ENCODE measurements at regions not wholly inside any gene's neighbourhood (a gene's known extent, or its start where the extent isn't known, plus 50 kb on each side); places are given as distances from the start of the nearest gene placed in this dataset.

GRCh38 chrX:155767051-155767875 is 113.9 kb upstream of the VAMP7 start (continued):
- no peak for TF ChIP-seq ATF3 (IDR thresholded peaks at IDR 0.05)
- TF ChIP-seq FOXA1 (IDR thresholded peaks at IDR 0.05), result no peak

GRCh38 chrX:155766321-155766720 is 114.8 kb upstream of the VAMP7 start:
- H3K4me1 ChIP-seq (ENCODE audit: control insufficient read depth in 4 of 4, insufficient read depth in 4 of 4, low read length in 3 of 4), result no peaks in the 10 kb centered on the region
- no peak overlapping the region for H3K4me3 ChIP-seq (ENCODE audit: low read depth in 1 of 3, low read length in 3 of 3)
- no peak overlapping the region for H3K27ac ChIP-seq (ENCODE audit: low read depth in 1 of 2, low read length in 2 of 2)
- H3K9me3 ChIP-seq (ENCODE audit: control insufficient read depth in 4 of 4, low read length in 3 of 4), result no peaks in the 10 kb centered on the region
- H3K9ac ChIP-seq (ENCODE audit: low read depth in 1 of 2, low read length in 2 of 2), result no peak overlapping the region
- no peaks in the 10 kb centered on the region for H3K27me3 ChIP-seq (ENCODE audit: control insufficient read depth in 4 of 4, insufficient read depth in 4 of 4, low read length in 3 of 4)
- TF ChIP-seq TAF1 (conservative IDR thresholded peaks at IDR 0.05), result no peak
- TF ChIP-seq HNF4G (IDR thresholded peaks at IDR 0.05), result no peak
- TF ChIP-seq FOXA1 (IDR thresholded peaks at IDR 0.05), result no peak
- no peaks in the 10 kb centered on the region for H3K36me3 ChIP-seq (ENCODE audit: control insufficient read depth in 4 of 4, insufficient read depth in 3 of 4, low read depth in 1 of 4, low read length in 3 of 4)
- no peak for DNase-seq (ENCODE audit: low spot score)
- WGBS, result 54% methylated on average over 1 of the region's 1 CpG

DNA sequence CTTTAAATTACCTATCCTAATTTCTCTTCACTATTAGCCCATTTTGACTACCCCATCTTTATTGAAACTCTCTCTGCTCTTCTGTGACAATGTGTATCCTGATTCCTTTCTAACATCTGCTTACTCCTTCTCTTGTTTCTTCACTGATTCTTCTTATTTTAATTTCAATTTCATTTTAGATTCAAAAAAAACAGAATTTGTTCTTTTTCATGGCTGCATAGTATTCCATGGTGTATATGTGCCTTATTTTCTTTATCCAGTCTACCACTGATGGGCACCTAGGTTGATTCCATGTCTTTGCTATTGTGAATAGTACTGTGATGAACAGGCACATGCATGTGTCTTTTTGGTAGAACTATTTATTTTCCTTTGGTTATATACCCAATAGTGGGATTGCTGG is 120.0 kb upstream of the VAMP7 start:
- H3K4me1 ChIP-seq (ENCODE audit: control insufficient read depth in 4 of 4, insufficient read depth in 4 of 4, low read length in 3 of 4), result no peaks in the 10 kb centered on the region
- H3K36me3 ChIP-seq (ENCODE audit: control insufficient read depth in 4 of 4, insufficient read depth in 3 of 4, low read depth in 1 of 4, low read length in 3 of 4), result no peaks in the 10 kb centered on the region
- no peak for TF ChIP-seq GABPA (IDR thresholded peaks at IDR 0.05 in 1 of 2, conservative IDR thresholded peaks at IDR 0.05 in 1 of 2)
- TF ChIP-seq SP1 (IDR thresholded peaks at IDR 0.05), result no peak
- TF ChIP-seq EGR1 (IDR thresholded peaks at IDR 0.05; ENCODE audit: low read depth in 2 of 2), result no peak
- no peak for TF ChIP-seq HNF4A (conservative IDR thresholded peaks at IDR 0.05)
- no peak for TF ChIP-seq YY1 (IDR thresholded peaks at IDR 0.05)
- TF ChIP-seq, protein P1, sequence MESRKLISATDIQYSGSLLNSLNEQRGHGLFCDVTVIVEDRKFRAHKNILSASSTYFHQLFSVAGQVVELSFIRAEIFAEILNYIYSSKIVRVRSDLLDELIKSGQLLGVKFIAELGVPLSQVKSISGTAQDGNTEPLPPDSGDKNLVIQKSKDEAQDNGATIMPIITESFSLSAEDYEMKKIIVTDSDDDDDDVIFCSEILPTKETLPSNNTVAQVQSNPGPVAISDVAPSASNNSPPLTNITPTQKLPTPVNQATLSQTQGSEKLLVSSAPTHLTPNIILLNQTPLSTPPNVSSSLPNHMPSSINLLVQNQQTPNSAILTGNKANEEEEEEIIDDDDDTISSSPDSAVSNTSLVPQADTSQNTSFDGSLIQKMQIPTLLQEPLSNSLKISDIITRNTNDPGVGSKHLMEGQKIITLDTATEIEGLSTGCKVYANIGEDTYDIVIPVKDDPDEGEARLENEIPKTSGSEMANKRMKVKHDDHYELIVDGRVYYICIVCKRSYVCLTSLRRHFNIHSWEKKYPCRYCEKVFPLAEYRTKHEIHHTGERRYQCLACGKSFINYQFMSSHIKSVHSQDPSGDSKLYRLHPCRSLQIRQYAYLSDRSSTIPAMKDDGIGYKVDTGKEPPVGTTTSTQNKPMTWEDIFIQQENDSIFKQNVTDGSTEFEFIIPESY (IDR thresholded peaks at IDR 0.05), result no peak
- no peak for TF ChIP-seq FOXA2 (IDR thresholded peaks at IDR 0.05)
- TF ChIP-seq, protein P2, sequence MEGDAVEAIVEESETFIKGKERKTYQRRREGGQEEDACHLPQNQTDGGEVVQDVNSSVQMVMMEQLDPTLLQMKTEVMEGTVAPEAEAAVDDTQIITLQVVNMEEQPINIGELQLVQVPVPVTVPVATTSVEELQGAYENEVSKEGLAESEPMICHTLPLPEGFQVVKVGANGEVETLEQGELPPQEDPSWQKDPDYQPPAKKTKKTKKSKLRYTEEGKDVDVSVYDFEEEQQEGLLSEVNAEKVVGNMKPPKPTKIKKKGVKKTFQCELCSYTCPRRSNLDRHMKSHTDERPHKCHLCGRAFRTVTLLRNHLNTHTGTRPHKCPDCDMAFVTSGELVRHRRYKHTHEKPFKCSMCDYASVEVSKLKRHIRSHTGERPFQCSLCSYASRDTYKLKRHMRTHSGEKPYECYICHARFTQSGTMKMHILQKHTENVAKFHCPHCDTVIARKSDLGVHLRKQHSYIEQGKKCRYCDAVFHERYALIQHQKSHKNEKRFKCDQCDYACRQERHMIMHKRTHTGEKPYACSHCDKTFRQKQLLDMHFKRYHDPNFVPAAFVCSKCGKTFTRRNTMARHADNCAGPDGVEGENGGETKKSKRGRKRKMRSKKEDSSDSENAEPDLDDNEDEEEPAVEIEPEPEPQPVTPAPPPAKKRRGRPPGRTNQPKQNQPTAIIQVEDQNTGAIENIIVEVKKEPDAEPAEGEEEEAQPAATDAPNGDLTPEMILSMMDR (IDR thresholded peaks at IDR 0.05; ENCODE audit: low read depth, low read length, missing input control), result no peak
- no peak for TF ChIP-seq TAF1 (conservative IDR thresholded peaks at IDR 0.05)
- TF ChIP-seq ATF3 (IDR thresholded peaks at IDR 0.05), result no peak
- TF ChIP-seq, protein P3, sequence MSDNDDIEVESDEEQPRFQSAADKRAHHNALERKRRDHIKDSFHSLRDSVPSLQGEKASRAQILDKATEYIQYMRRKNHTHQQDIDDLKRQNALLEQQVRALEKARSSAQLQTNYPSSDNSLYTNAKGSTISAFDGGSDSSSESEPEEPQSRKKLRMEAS (IDR thresholded peaks at IDR 0.05), result no peak
- TF ChIP-seq RXRA (IDR thresholded peaks at IDR 0.05), result no peak
- H3K9me3 ChIP-seq (ENCODE audit: control insufficient read depth in 4 of 4, low read length in 3 of 4), result no peaks in the 10 kb centered on the region
- H3K9ac ChIP-seq (ENCODE audit: low read depth in 1 of 2, low read length in 2 of 2), result no peak overlapping the region
- no peak for DNase-seq (ENCODE audit: low spot score)
- no peak overlapping the region for H3K27ac ChIP-seq (ENCODE audit: low read depth in 1 of 2, low read length in 2 of 2)
- no peaks in the 10 kb centered on the region for H3K27me3 ChIP-seq (ENCODE audit: control insufficient read depth in 4 of 4, insufficient read depth in 4 of 4, low read length in 3 of 4)
- H3K4me3 ChIP-seq (ENCODE audit: low read depth in 1 of 3, low read length in 3 of 3), result no peak overlapping the region

All from liver (tissue), 8 donors.